ENCODE measurements at regions not wholly inside any gene's neighbourhood (a gene's known extent, or its start where the extent isn't known, plus 50 kb on each side); places are given as distances from the start of the nearest gene placed in this dataset.
"Not testable (repeated sequence)": the region's sequence is repeated elsewhere in the genome, so short reads cannot be mapped to it uniquely, and the experiment has no call there.

GRCh38 chr12:105674871-105675699 is 344.6 kb downstream of the C12orf75 start:
- DNase-seq = no peak
- Mint-ChIP-seq H3K9me3 (peaks cover 0 to 3% (median 0%) of the 10 kb centered on the region in 7 donors), H3K4me1 (no peaks in the 10 kb centered on the region), H3K4me3 (no peak overlapping the region), H3K27ac (no peak overlapping the region), H3K27me3 (no peaks in the 10 kb centered on the region), H3K36me3 (no peaks in the 10 kb centered on the region)
- no peak for ATAC-seq (ENCODE audit: low read depth in 2 of 2)

GRCh38 chr12:105676694-105677093 is 346.2 kb downstream of the C12orf75 start:
- DNase-seq (no peak), ATAC-seq (ENCODE audit: low read depth in 2 of 2) (no peak)
- Mint-ChIP-seq H3K27me3 (no peaks in the 10 kb centered on the region), H3K4me3 (no peak overlapping the region), H3K36me3 (no peaks in the 10 kb centered on the region), H3K9me3 (peaks cover 0 to 4% (median 0%) of the 10 kb centered on the region in 7 donors), H3K4me1 (no peaks in the 10 kb centered on the region), H3K27ac (no peak overlapping the region)

GRCh38 chr12:105677672-105678071 is 347.2 kb downstream of the C12orf75 start:
- ATAC-seq (ENCODE audit: low read depth in 2 of 2) = no peak
- Mint-ChIP-seq H3K36me3 (no peaks in the 10 kb centered on the region), H3K4me3 (no peak overlapping the region), H3K9me3 (peaks cover 0 to 4% (median 0%) of the 10 kb centered on the region in 7 donors), H3K27me3 (no peaks in the 10 kb centered on the region), H3K4me1 (no peaks in the 10 kb centered on the region), H3K27ac (no peak overlapping the region)
- no peak for DNase-seq

DNA sequence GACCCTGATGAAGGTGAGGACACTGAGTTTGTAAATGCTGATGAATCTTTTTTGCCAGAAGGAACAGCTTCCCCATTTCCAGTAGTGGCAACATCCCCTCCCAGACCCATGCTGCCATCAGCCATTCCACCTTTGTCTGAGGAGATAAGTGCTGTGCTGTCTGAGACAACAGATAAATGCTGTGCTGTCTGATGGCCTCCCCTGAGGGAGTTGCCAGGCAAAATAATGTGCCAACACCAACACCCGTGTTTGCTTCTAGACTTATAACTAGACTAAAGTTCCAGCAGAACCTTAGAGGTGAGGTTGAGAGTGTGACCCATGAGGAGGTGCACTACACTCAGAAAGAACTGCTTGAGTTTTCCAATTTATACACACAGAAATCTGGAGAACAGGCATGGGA is 349.5 kb downstream of the C12orf75 start:
- no peak overlapping the region for H3K4me3 Mint-ChIP-seq
- H3K27ac Mint-ChIP-seq = no peak overlapping the region
- peaks cover 0 to 5% (median 0%) of the 10 kb centered on the region in 7 donors for H3K9me3 Mint-ChIP-seq
- DNase-seq (no peak), ATAC-seq (ENCODE audit: low read depth in 2 of 2) (no peak)
- H3K4me1 Mint-ChIP-seq = no peaks in the 10 kb centered on the region
- H3K36me3 Mint-ChIP-seq = no peaks in the 10 kb centered on the region
- no peaks in the 10 kb centered on the region for H3K27me3 Mint-ChIP-seq

- no peak for ATAC-seq (ENCODE audit: low read depth in 2 of 2)
- Mint-ChIP-seq H3K27ac (no peak overlapping the region), H3K4me3 (no peak overlapping the region), H3K27me3 (no peaks in the 10 kb centered on the region), H3K9me3 (peaks cover 0 to 5% (median 0%) of the 10 kb centered on the region in 7 donors), H3K36me3 (no peaks in the 10 kb centered on the region), H3K4me1 (no peaks in the 10 kb centered on the region)
- DNase-seq = no peak
Measured at GRCh38 chr12:105681341-105681740, 350.9 kb downstream of the C12orf75 start.

GRCh38 chr12:105682821-105683220 is 352.3 kb downstream of the C12orf75 start:
- H3K27ac Mint-ChIP-seq; H3K4me3 Mint-ChIP-seq; H3K9me3 Mint-ChIP-seq; H3K36me3 Mint-ChIP-seq; ATAC-seq (ENCODE audit: low read depth in 2 of 2); DNase-seq; H3K4me1 Mint-ChIP-seq; H3K27me3 Mint-ChIP-seq: not testable (repeated sequence)

DNA sequence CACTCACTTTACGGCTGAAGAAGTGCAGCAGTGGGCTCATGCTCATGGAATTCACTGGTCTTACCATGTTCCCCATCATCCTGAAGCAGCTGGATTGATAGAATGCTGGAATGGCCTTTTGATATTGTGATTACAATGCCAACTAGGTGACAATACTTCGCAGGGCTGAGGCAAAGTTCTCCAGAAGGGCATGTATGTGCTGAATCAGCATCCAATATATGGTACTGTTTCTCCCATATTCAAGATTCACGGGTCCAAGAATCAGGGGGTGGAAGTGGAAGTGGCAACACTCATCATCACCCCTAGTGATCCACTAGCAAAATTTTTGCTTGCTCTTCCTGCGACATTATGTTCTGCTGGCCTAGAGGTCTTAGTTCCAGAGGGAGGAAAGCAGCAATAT is 353.3 kb downstream of the C12orf75 start:
- not testable (repeated sequence) for H3K27me3 Mint-ChIP-seq; ATAC-seq (ENCODE audit: low read depth in 2 of 2); H3K27ac Mint-ChIP-seq; H3K4me3 Mint-ChIP-seq; H3K9me3 Mint-ChIP-seq; DNase-seq; H3K36me3 Mint-ChIP-seq; H3K4me1 Mint-ChIP-seq

- Mint-ChIP-seq H3K27ac (no peak overlapping the region), H3K9me3 (peaks cover 3 to 26% (median 7%) of the 10 kb centered on the region in 7 donors), H3K4me1 (no peaks in the 10 kb centered on the region), H3K27me3 (peaks cover 0 to 17% (median 15%) of the 10 kb centered on the region in 3 donors), H3K4me3 (no peak overlapping the region), H3K36me3 (no peaks in the 10 kb centered on the region)
- DNase-seq (no peak), ATAC-seq (ENCODE audit: low read depth in 2 of 2) (no peak)
Measured at GRCh38 chr12:105698075-105698474, 367.6 kb downstream of the C12orf75 start.

- no peak for DNase-seq
- no peak for ATAC-seq (ENCODE audit: low read depth in 2 of 2)
- Mint-ChIP-seq H3K4me3 (no peak overlapping the region), H3K27me3 (peaks cover 0 to 21% (median 15%) of the 10 kb centered on the region in 3 donors), H3K9me3 (peaks cover 3 to 25% (median 7%) of the 10 kb centered on the region in 7 donors), H3K4me1 (no peaks in the 10 kb centered on the region), H3K27ac (no peak overlapping the region), H3K36me3 (no peaks in the 10 kb centered on the region)
Measured at GRCh38 chr12:105699209-105699608, 368.7 kb downstream of the C12orf75 start.

- H3K36me3 Mint-ChIP-seq = no peaks in the 10 kb centered on the region
- H3K4me3 Mint-ChIP-seq = no peak overlapping the region
- DNase-seq (no peak), ATAC-seq (ENCODE audit: low read depth in 2 of 2) (no peak)
- no peaks in the 10 kb centered on the region for H3K4me1 Mint-ChIP-seq
- H3K27me3 Mint-ChIP-seq = peaks cover 0 to 15% (median 12%) of the 10 kb centered on the region in 3 donors
- H3K27ac Mint-ChIP-seq = no peak overlapping the region
- peaks cover 0 to 5% (median 0%) of the 10 kb centered on the region in 7 donors for H3K9me3 Mint-ChIP-seq
Measured at GRCh38 chr12:105704787-105705186, 374.3 kb downstream of the C12orf75 start.

- peaks cover 0 to 15% (median 11%) of the 10 kb centered on the region in 3 donors for H3K27me3 Mint-ChIP-seq
Measured at GRCh38 chr12:105705235-105705634, 374.7 kb downstream of the C12orf75 start.

DNA sequence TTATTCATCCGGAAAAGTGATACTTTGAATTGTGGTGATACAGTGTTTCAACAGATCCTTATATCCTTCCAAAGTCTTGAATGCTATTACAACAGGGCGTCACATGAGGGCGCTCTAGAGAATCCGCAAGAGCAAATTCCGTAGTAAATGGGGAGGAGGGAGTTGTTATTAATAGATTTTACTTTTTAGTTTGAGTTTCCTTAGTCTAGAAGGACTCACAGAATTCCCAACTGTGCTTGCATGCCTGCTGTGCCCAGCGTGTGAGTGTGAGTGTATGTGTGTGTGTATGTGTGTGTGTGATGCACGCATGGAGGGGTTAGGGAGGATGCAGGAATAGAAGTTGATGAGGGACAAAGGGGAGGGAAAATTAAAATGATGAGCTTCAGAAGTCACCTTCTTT is 375.3 kb downstream of the C12orf75 start:
- ATAC-seq (ENCODE audit: low read depth in 2 of 2) = no peak
- peaks cover 0 to 15% (median 6%) of the 10 kb centered on the region in 3 donors for H3K27me3 Mint-ChIP-seq
- H3K4me1 Mint-ChIP-seq = no peaks in the 10 kb centered on the region
- no peak for DNase-seq
- H3K27ac Mint-ChIP-seq = no peak overlapping the region
- H3K9me3 Mint-ChIP-seq = peaks cover 0 to 1% (median 0%) of the 10 kb centered on the region in 7 donors
- H3K4me3 Mint-ChIP-seq = no peak overlapping the region
- H3K36me3 Mint-ChIP-seq = no peaks in the 10 kb centered on the region

More at GRCh38 chr12:105705235-105705634, 374.7 kb downstream of the C12orf75 start:
- Mint-ChIP-seq H3K4me3 (no peak overlapping the region), H3K36me3 (no peaks in the 10 kb centered on the region), H3K4me1 (no peaks in the 10 kb centered on the region), H3K9me3 (peaks cover 0 to 5% (median 0%) of the 10 kb centered on the region in 7 donors), H3K27ac (no peak overlapping the region)
- ATAC-seq (ENCODE audit: low read depth in 2 of 2) = no peak
- DNase-seq = no peak

DNA sequence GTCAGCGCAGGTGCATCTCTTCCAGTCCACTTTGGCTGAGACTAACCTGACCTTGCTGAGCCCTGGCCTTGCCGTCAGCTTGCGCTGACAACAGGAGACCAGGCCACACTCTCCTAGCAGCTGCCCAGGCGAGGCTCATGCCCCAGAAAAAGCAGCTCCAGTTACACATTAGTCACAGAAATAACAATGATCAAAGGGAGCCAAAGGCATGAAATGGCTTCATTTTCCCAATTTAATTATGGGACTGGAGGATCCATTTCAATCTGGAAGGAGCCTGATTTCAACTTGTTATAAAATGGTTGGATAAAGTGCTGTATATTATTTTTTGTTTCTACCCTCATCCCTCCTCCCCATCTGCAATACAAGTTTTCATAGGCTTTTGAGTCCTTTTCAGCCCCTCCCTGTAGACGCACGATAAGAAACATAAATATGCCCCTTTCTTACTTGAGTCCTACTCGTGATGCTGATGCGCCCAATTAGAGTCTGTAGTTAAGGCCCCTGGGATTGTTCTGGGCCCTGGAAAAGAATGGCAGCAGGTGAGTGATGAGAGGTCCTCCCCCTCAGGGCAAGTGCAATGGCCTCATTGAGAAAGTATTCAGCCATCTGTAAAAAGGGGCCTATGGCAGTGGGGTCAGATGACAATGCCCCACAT is 376.0 kb downstream of the C12orf75 start:
- peaks cover 0 to 15% (median 3%) of the 10 kb centered on the region in 3 donors for H3K27me3 Mint-ChIP-seq
- no peaks in the 10 kb centered on the region for H3K4me1 Mint-ChIP-seq
- no peak overlapping the region for H3K4me3 Mint-ChIP-seq
- no peaks in the 10 kb centered on the region for H3K36me3 Mint-ChIP-seq
- H3K9me3 Mint-ChIP-seq = peaks cover 0 to 1% (median 0%) of the 10 kb centered on the region in 7 donors
- ATAC-seq (ENCODE audit: low read depth in 2 of 2) (no peak), DNase-seq (no peak)
- H3K27ac Mint-ChIP-seq = no peak overlapping the region

DNA sequence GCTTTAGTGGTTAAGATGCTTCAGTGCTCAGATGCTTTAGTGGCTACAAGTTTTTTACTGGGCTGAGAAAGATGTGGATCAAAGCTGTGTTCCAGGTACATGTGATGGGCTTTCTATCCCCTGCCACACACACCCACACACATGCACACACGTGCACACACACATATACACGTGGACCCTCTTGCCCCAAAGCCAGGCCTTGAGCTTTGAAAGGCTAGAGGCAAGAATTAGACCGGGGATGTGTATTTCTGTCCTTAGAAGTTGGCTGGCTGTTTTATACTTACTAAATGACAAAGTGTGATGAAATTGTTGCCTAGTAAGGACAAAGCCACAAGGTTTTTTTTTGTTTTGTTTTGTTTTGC is 376.5 kb downstream of the C12orf75 start:
- no peak overlapping the region for H3K4me3 Mint-ChIP-seq
- no peaks in the 10 kb centered on the region for H3K36me3 Mint-ChIP-seq
- no peak overlapping the region for H3K27ac Mint-ChIP-seq
- no peak for DNase-seq
- ATAC-seq (ENCODE audit: low read depth in 2 of 2) = no peak
- peaks cover 0 to 14% (median under 1%) of the 10 kb centered on the region in 3 donors for H3K27me3 Mint-ChIP-seq
- peaks cover 0 to 1% (median 0%) of the 10 kb centered on the region in 7 donors for H3K9me3 Mint-ChIP-seq
- H3K4me1 Mint-ChIP-seq = no peaks in the 10 kb centered on the region
